Caco-2 (cell line): ENCODE measurements at regions not wholly inside any gene's neighbourhood (a gene's known extent, or its start where the extent isn't known, plus 50 kb on each side); places are given as distances from the start of the nearest gene placed in this dataset.

Experiments used
- BruUV-seq: library from RNA; stranded (reverse); fragments of 400-500 nt; replicated peaks from 2 replicates; lab custom pipeline; 2021; lab: Mats Ljungman, UMichigan
- CTCF ChIA-PET: fragments of 300-600 bp; sonication (Branson Sonifier 250); formaldehyde crosslinking; loops from one replicate; lab custom pipeline; 2022; ENCODE audit warnings: antibody characterized with exemption; lab: Charles Lee
- POLR2A ChIA-PET: fragments of 300-600 bp; sonication (Branson Sonifier 250); formaldehyde crosslinking; loops from one replicate; lab custom pipeline; 2022; ENCODE audit warnings: antibody characterized with exemption; lab: Charles Lee
- DNase-seq, 2 experiments: peaks; one replicate each; pipeline versions ENCODE4 v3.0.0 to v3.0.0-alpha.2; 2020 to 2022
- H3K27me3 ChIP-seq: replicated peaks from 2 replicates; pipeline ENCODE4 v1.6.0; 2011; ENCODE audit warnings: low read length; ENCODE audit not compliant: control insufficient read depth, insufficient read depth
- H3K36me3 ChIP-seq: 2 replicates; pipeline ENCODE4 v1.5.1; 2011; ENCODE audit warnings: low read length; ENCODE audit not compliant: control insufficient read depth, insufficient read depth
- H3K4me1 ChIP-seq: fragments of 250-450 bp; sonication (Bioruptor Pico); 2 replicates; pipeline ENCODE4 v1.5.1; 2020; ENCODE audit warnings: mild to moderate bottlenecking
- H3K4me3 ChIP-seq: 2 replicates; pipeline ENCODE4 v1.5.1; 2011; ENCODE audit warnings: low read depth, mild to moderate bottlenecking, control low read depth, low read length
- H3K9me3 ChIP-seq: fragments of 250-450 bp; sonication (Bioruptor Pico); 2 replicates; pipeline ENCODE4 v1.5.1; 2020; ENCODE audit warnings: mild to moderate bottlenecking, moderate library complexity
- H3K27ac Mint-ChIP-seq: one replicate; pipeline ENCODE4 v1.8.0; 2022; ENCODE audit warnings: mixed read lengths; ENCODE audit not compliant: unreplicated experiment
- H3K27me3 Mint-ChIP-seq: one replicate; pipeline ENCODE4 v1.8.0; 2022; ENCODE audit warnings: mixed read lengths; ENCODE audit not compliant: insufficient read depth, unreplicated experiment
- H3K36me3 Mint-ChIP-seq: one replicate; pipeline ENCODE4 v1.8.0; 2022; ENCODE audit warnings: mild to moderate bottlenecking, mixed read lengths; ENCODE audit not compliant: insufficient read depth, unreplicated experiment
- H3K4me1 Mint-ChIP-seq: one replicate; pipeline ENCODE4 v1.8.0; 2022; ENCODE audit warnings: low read depth, mixed read lengths; ENCODE audit not compliant: unreplicated experiment
- H3K4me3 Mint-ChIP-seq: one replicate; pipeline ENCODE4 v1.8.0; 2022; ENCODE audit warnings: mild to moderate bottlenecking, moderate library complexity, mixed read lengths; ENCODE audit not compliant: unreplicated experiment
- H3K9me3 Mint-ChIP-seq: one replicate; pipeline ENCODE4 v1.8.0; 2022; ENCODE audit warnings: mixed read lengths; ENCODE audit not compliant: unreplicated experiment
- intact Hi-C: fragments of 100-400 bp; cut with micrococcal nuclease; formaldehyde crosslinking; loops from one replicate; pipeline ENCODE4 v1.10.0; 2022; ENCODE audit not compliant: unreplicated experiment
- TF ChIP-seq, protein P1 (sequence below), 2 experiments: fragments of 200-600 bp in 1 of 2; IDR thresholded peaks; 1 replicate in 1 of 2; 2 replicates in 1 of 2; pipeline versions ENCODE4 v1.5.1 to v1.8.0; 2011 to 2022; ENCODE audit warnings: antibody characterized with exemption in 1 of 2, control low read depth in 1 of 2, inconsistent platforms in 1 of 2, low read depth in 1 of 2, low read length in 1 of 2, mild to moderate bottlenecking in 1 of 2, moderate library complexity in 1 of 2; ENCODE audit not compliant: insufficient read depth in 1 of 2, severe bottlenecking in 1 of 2, unreplicated experiment in 1 of 2

- Histone ChIP-seq H3K4me3 (no peak overlapping the region), H3K36me3 (no peaks in the 10 kb centered on the region), H3K4me1 (no peaks in the 10 kb centered on the region), H3K9me3 (no peaks in the 10 kb centered on the region), H3K27me3 (no peaks in the 10 kb centered on the region)
- Mint-ChIP-seq H3K27me3 (no peaks in the 10 kb centered on the region), H3K4me1 (no peaks in the 10 kb centered on the region), H3K9me3 (no peaks in the 10 kb centered on the region), H3K4me3 (no peak overlapping the region), H3K27ac (no peak overlapping the region), H3K36me3 (no peaks in the 10 kb centered on the region)
- TF ChIP-seq, protein P1, sequence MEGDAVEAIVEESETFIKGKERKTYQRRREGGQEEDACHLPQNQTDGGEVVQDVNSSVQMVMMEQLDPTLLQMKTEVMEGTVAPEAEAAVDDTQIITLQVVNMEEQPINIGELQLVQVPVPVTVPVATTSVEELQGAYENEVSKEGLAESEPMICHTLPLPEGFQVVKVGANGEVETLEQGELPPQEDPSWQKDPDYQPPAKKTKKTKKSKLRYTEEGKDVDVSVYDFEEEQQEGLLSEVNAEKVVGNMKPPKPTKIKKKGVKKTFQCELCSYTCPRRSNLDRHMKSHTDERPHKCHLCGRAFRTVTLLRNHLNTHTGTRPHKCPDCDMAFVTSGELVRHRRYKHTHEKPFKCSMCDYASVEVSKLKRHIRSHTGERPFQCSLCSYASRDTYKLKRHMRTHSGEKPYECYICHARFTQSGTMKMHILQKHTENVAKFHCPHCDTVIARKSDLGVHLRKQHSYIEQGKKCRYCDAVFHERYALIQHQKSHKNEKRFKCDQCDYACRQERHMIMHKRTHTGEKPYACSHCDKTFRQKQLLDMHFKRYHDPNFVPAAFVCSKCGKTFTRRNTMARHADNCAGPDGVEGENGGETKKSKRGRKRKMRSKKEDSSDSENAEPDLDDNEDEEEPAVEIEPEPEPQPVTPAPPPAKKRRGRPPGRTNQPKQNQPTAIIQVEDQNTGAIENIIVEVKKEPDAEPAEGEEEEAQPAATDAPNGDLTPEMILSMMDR (IDR thresholded peaks at IDR 0.05; ENCODE audit: insufficient read depth in 1 of 2, low read depth in 1 of 2, low read length in 1 of 2, severe bottlenecking in 1 of 2, unreplicated experiment in 1 of 2), result no peak
- no TSS peak for BruUV-seq
- no peak for DNase-seq
- ChIA-PET POLR2A (no interaction called here), CTCF (no interaction called here)
- intact Hi-C loops, result loop anchor here (5.0 kb wide), 1 partner anchor 145 kb away; no protein-coding TSS in a partner anchor
Measured at GRCh38 chr5:89871906-89872305, 537.6 kb downstream of the CETN3 start.

- Histone ChIP-seq H3K4me1 (no peaks in the 10 kb centered on the region), H3K9me3 (no peaks in the 10 kb centered on the region), H3K27me3 (no peaks in the 10 kb centered on the region), H3K36me3 (no peaks in the 10 kb centered on the region), H3K4me3 (no peak overlapping the region)
- Mint-ChIP-seq H3K27me3 (no peaks in the 10 kb centered on the region), H3K4me1 (no peaks in the 10 kb centered on the region), H3K9me3 (no peaks in the 10 kb centered on the region), H3K4me3 (no peak overlapping the region), H3K27ac (no peak overlapping the region), H3K36me3 (no peaks in the 10 kb centered on the region)
- BruUV-seq, result no TSS peak
- ChIA-PET POLR2A (no interaction called here), CTCF (no interaction called here)
- no peak for DNase-seq
- intact Hi-C loops, result no loop called here
- TF ChIP-seq, protein P1 (IDR thresholded peaks at IDR 0.05; ENCODE audit: insufficient read depth in 1 of 2, low read depth in 1 of 2, low read length in 1 of 2, severe bottlenecking in 1 of 2, unreplicated experiment in 1 of 2), result no peak
Measured at GRCh38 chr5:89869346-89869745, 540.2 kb downstream of the CETN3 start.

GRCh38 chr5:89866410-89866809 is 543.1 kb downstream of the CETN3 start:
- Mint-ChIP-seq H3K9me3 (no peaks in the 10 kb centered on the region), H3K27me3 (no peaks in the 10 kb centered on the region), H3K36me3 (no peaks in the 10 kb centered on the region), H3K4me1 (no peaks in the 10 kb centered on the region), H3K27ac (no peak overlapping the region), H3K4me3 (no peak overlapping the region)
- ChIA-PET CTCF (no interaction called here), POLR2A (no interaction called here)
- no peaks in the 10 kb centered on the region for H3K36me3 ChIP-seq
- no peaks in the 10 kb centered on the region for H3K4me1 ChIP-seq
- intact Hi-C loops, result no loop called here
- TF ChIP-seq, protein P1 (IDR thresholded peaks at IDR 0.05; ENCODE audit: insufficient read depth in 1 of 2, low read depth in 1 of 2, low read length in 1 of 2, severe bottlenecking in 1 of 2, unreplicated experiment in 1 of 2), result no peak
- no peaks in the 10 kb centered on the region for H3K9me3 ChIP-seq
- no peaks in the 10 kb centered on the region for H3K27me3 ChIP-seq
- no peak for DNase-seq
- no TSS peak for BruUV-seq
- H3K4me3 ChIP-seq, result no peak overlapping the region
